GM23248 (cell line): ENCODE measurements at regions not wholly inside any gene's neighbourhood (a gene's known extent, or its start where the extent isn't known, plus 50 kb on each side); places are given as distances from the start of the nearest gene placed in this dataset.

ENCODE experiments used
- DNase-seq: peaks from one replicate; pipeline ENCODE4 v3.0.0-alpha.2; 2015
- H2AFZ ChIP-seq: fragments of 200-600 bp; sonication (generic); 2 replicates; pipeline ENCODE4 v1.6.1; 2016; ENCODE audit warnings: antibody characterized with exemption
- H3F3A ChIP-seq: fragments of 200-600 bp; sonication (generic); 2 replicates; pipeline ENCODE4 v1.6.1; 2016; ENCODE audit warnings: mild to moderate bottlenecking, antibody characterized with exemption, mixed run types; ENCODE audit not compliant: insufficient read depth
- H3K27ac ChIP-seq: fragments of 200-600 bp; sonication (generic); 2 replicates; pipeline ENCODE4 v1.5.1; 2016; ENCODE audit warnings: mild to moderate bottlenecking
- H3K27me3 ChIP-seq: fragments of 200-600 bp; sonication (generic); replicated peaks from 2 replicates; pipeline ENCODE4 v1.6.1; 2016; ENCODE audit warnings: mild to moderate bottlenecking; ENCODE audit not compliant: insufficient read depth
- H3K36me3 ChIP-seq: fragments of 200-600 bp; sonication (generic); 2 replicates; pipeline ENCODE4 v1.6.1; 2016; ENCODE audit warnings: low read depth, mild to moderate bottlenecking
- H3K4me1 ChIP-seq: fragments of 200-600 bp; sonication (generic); 2 replicates; pipeline ENCODE4 v1.6.1; 2016; ENCODE audit warnings: mild to moderate bottlenecking; ENCODE audit not compliant: insufficient read depth
- H3K4me2 ChIP-seq: fragments of 200-600 bp; sonication (generic); one replicate; pipeline ENCODE4 v1.6.1; 2016; ENCODE audit warnings: mild to moderate bottlenecking; ENCODE audit not compliant: unreplicated experiment
- H3K4me3 ChIP-seq: fragments of 200-600 bp; sonication (generic); 2 replicates; pipeline ENCODE4 v1.5.1; 2016; ENCODE audit warnings: mild to moderate bottlenecking
- H3K79me2 ChIP-seq: fragments of 200-600 bp; sonication (generic); 2 replicates; pipeline ENCODE4 v1.6.1; 2016; ENCODE audit warnings: mild to moderate bottlenecking; ENCODE audit not compliant: insufficient read depth
- H3K9ac ChIP-seq: fragments of 200-600 bp; sonication (generic); 2 replicates; pipeline ENCODE4 v1.6.1; 2016; ENCODE audit warnings: mild to moderate bottlenecking
- H3K9me2 ChIP-seq: fragments of 200-600 bp; sonication (generic); 2 replicates; pipeline ENCODE4 v1.6.1; 2016; ENCODE audit warnings: mixed run types, mild to moderate bottlenecking, moderate library complexity; ENCODE audit not compliant: insufficient read depth
- H3K9me3 ChIP-seq: fragments of 200-600 bp; sonication (generic); one replicate; pipeline ENCODE4 v1.6.1; 2017; ENCODE audit warnings: low read depth
- H4K20me1 ChIP-seq: fragments of 200-600 bp; sonication (generic); 2 replicates; pipeline ENCODE4 v1.6.0; 2016; ENCODE audit not compliant: insufficient read depth
- EZH2 ChIP-seq: fragments of 200-600 bp; sonication (generic); IDR thresholded peaks from 2 replicates; pipeline ENCODE4 v1.6.1; 2018; ENCODE audit warnings: antibody characterized with exemption, mild to moderate bottlenecking; ENCODE audit not compliant: insufficient read depth, poor library complexity, severe bottlenecking
- EZH2phosphoT487 ChIP-seq: fragments of 200-600 bp; sonication (generic); IDR thresholded peaks from 2 replicates; pipeline ENCODE4 v1.6.1; 2018; ENCODE audit warnings: antibody characterized with exemption, moderate library complexity, mild to moderate bottlenecking, low read depth; ENCODE audit not compliant: insufficient read depth
- WGBS, 2 experiments: methylation state at CpG; one replicate each; pipeline ENCODE4 v1.1.6; 2015 to 2017; ENCODE audit warnings: low lambda C conversion rate in 2 of 2, low coverage in 1 of 2; ENCODE audit errors: missing lambda C conversion rate in 2 of 2; 5-methylcytosine and 5-hydroxymethylcytosine counted together
- in situ Hi-C: fragments of 300-500 bp; cut with MboI; formaldehyde crosslinking; loops from 2 replicates; pipeline ENCODE4 v1.15.0; 2020

- H3K36me3 ChIP-seq, result no peaks in the 10 kb centered on the region
- no peaks in the 10 kb centered on the region for H4K20me1 ChIP-seq
- no peak for DNase-seq
- H3K9me2 ChIP-seq, result no peaks in the 10 kb centered on the region
- no peak overlapping the region for H3K4me2 ChIP-seq
- H3F3A ChIP-seq, result 0 out of 2 replicates have a peak, but pooled peaks cover 5% of the 10 kb centered on the region
- no peak overlapping the region for H3K27ac ChIP-seq
- H3K9ac ChIP-seq, result no peak overlapping the region
- no peak for TF ChIP-seq EZH2
- H3K4me3 ChIP-seq, result no peak overlapping the region
- no peaks in the 10 kb centered on the region for H3K4me1 ChIP-seq
- no peaks in the 10 kb centered on the region for H3K27me3 ChIP-seq
- in situ Hi-C loops, result no loop called here
- H3K9me3 ChIP-seq, result no peaks in the 10 kb centered on the region
- H3K79me2 ChIP-seq, result no peaks in the 10 kb centered on the region
- no peak overlapping the region for H2AFZ ChIP-seq
Measured at GRCh38 chr18:39594206-39594605, 2028.6 kb upstream of the CELF4 start.

GRCh38 chr18:39591649-39592048 is 2026.1 kb upstream of the CELF4 start:
- TF ChIP-seq EZH2 (no peak), EZH2phosphoT487 (no peak)
- no peak for DNase-seq

GRCh38 chr18:39589496-39589895 is 2023.9 kb upstream of the CELF4 start:
- DNase-seq, result no peak
- Histone ChIP-seq H3K4me3 (no peak overlapping the region), H3K9ac (no peak overlapping the region), H2AFZ (no peak overlapping the region), H4K20me1 (no peaks in the 10 kb centered on the region), H3K79me2 (no peaks in the 10 kb centered on the region), H3K27me3 (no peaks in the 10 kb centered on the region), H3K36me3 (no peaks in the 10 kb centered on the region), H3K9me2 (no peaks in the 10 kb centered on the region), H3K9me3 (no peaks in the 10 kb centered on the region), H3K27ac (no peak overlapping the region), H3K4me1 (no peaks in the 10 kb centered on the region), H3K4me2 (no peak overlapping the region), H3F3A (no peaks in the 10 kb centered on the region)
- in situ Hi-C loops, result no loop called here
- TF ChIP-seq EZH2 (no peak), EZH2phosphoT487 (no peak)

More at GRCh38 chr18:39591649-39592048, 2026.1 kb upstream of the CELF4 start:
- Histone ChIP-seq H3K9ac (no peak overlapping the region), H3K4me1 (no peaks in the 10 kb centered on the region), H3K27me3 (no peaks in the 10 kb centered on the region), H3K27ac (no peak overlapping the region), H3K4me3 (no peak overlapping the region), H3K9me3 (no peaks in the 10 kb centered on the region), H3K79me2 (no peaks in the 10 kb centered on the region), H4K20me1 (no peaks in the 10 kb centered on the region), H2AFZ (no peak overlapping the region), H3F3A (0 out of 2 replicates have a peak, but pooled peaks cover 5% of the 10 kb centered on the region), H3K36me3 (no peaks in the 10 kb centered on the region), H3K9me2 (no peaks in the 10 kb centered on the region), H3K4me2 (no peak overlapping the region)
- in situ Hi-C loops, result no loop called here

- H3K27me3 ChIP-seq, result no peaks in the 10 kb centered on the region
- in situ Hi-C loops, result no loop called here
- no peaks in the 10 kb centered on the region for H3K79me2 ChIP-seq
- H3K36me3 ChIP-seq, result no peaks in the 10 kb centered on the region
- H2AFZ ChIP-seq, result no peak overlapping the region
- 100% methylated on average over 1 of the region's 1 CpG for WGBS, 2 experiments
- no peaks in the 10 kb centered on the region for H3K9me2 ChIP-seq
- H3K9ac ChIP-seq, result no peak overlapping the region
- no peak overlapping the region for H3K4me2 ChIP-seq
- no peaks in the 10 kb centered on the region for H4K20me1 ChIP-seq
- no peak for DNase-seq
- no peak overlapping the region for H3K27ac ChIP-seq
- no peaks in the 10 kb centered on the region for H3K9me3 ChIP-seq
- no peak for TF ChIP-seq EZH2phosphoT487
- no peak for TF ChIP-seq EZH2
- no peaks in the 10 kb centered on the region for H3F3A ChIP-seq
- H3K4me3 ChIP-seq, result no peak overlapping the region
- H3K4me1 ChIP-seq, result no peaks in the 10 kb centered on the region
Measured at GRCh38 chr18:39587586-39587985, 2022.0 kb upstream of the CELF4 start.

- no peak overlapping the region for H3K4me2 ChIP-seq
- H3K9me3 ChIP-seq, result no peaks in the 10 kb centered on the region
- WGBS, 2 experiments, result 82 to 84% methylated on average over 5 of the region's 5 CpGs
Measured at GRCh38 chr18:39586741-39587140, 2021.1 kb upstream of the CELF4 start.

More at GRCh38 chr18:39586741-39587140, 2021.1 kb upstream of the CELF4 start:
- Histone ChIP-seq H4K20me1 (no peaks in the 10 kb centered on the region), H3K4me1 (no peaks in the 10 kb centered on the region), H2AFZ (no peak overlapping the region), H3K79me2 (no peaks in the 10 kb centered on the region), H3K27me3 (no peaks in the 10 kb centered on the region), H3K27ac (no peak overlapping the region), H3K36me3 (no peaks in the 10 kb centered on the region), H3F3A (no peaks in the 10 kb centered on the region), H3K9ac (no peak overlapping the region), H3K9me2 (no peaks in the 10 kb centered on the region), H3K4me3 (no peak overlapping the region)
- in situ Hi-C loops, result no loop called here
- TF ChIP-seq EZH2 (no peak), EZH2phosphoT487 (no peak)
- DNase-seq, result no peak
